Endothelial cell of umbilical vein (primary cell): ENCODE measurements at regions not wholly inside any gene's neighbourhood (a gene's known extent, or its start where the extent isn't known, plus 50 kb on each side); places are given as distances from the start of the nearest gene placed in this dataset.
A peak's percentile ranks its signal among the peaks of the same experiment; 100 is the strongest.

Experiments used
- BruUV-seq: library from RNA; stranded (reverse); fragments of 400-500 nt; replicated peaks from 2 replicates; lab custom pipeline; 2021; lab: Mats Ljungman, UMichigan
- CTCF ChIA-PET: fragments of 300-600, 350-600 bp; sonication (Branson Sonifier 250); formaldehyde crosslinking; loops from one replicate; lab custom pipeline; 2021; ENCODE audit warnings: antibody characterized with exemption, inconsistent platforms; lab: Charles Lee
- POLR2A ChIA-PET: fragments of 300-600, 350-600 bp; sonication (Branson Sonifier 250); formaldehyde crosslinking; loops from one replicate; lab custom pipeline; 2021; ENCODE audit warnings: antibody characterized with exemption, inconsistent platforms; lab: Charles Lee
- DNase-seq: peaks from one replicate; pipeline ENCODE4 v3.0.0-alpha.2; 2011; ENCODE audit warnings: low read depth, low spot score
- FAIRE-seq: peaks from 2 replicates; lab custom pipeline; 2011; peaks lifted over from hg19 to GRCh38; lab: Jason Lieb, UNC
- H2AFZ ChIP-seq: 2 replicates; pipeline ENCODE4 v1.6.0; 2012; ENCODE audit warnings: low read depth, low read length, control low read depth, inconsistent platforms
- H3K27ac ChIP-seq: 2 replicates; pipeline ENCODE4 v1.5.1; 2011; ENCODE audit warnings: low read depth, mild to moderate bottlenecking, control low read depth, low read length, moderate library complexity; ENCODE audit not compliant: insufficient read depth
- H3K27me3 ChIP-seq, 2 experiments: 2 replicates each; pipeline versions ENCODE4 v1.6.0 to v1.6.1; 2011; ENCODE audit warnings: low read length in 2 of 2, mixed read lengths in 1 of 2; ENCODE audit not compliant: control insufficient read depth in 2 of 2, insufficient read depth in 2 of 2
- H3K36me3 ChIP-seq, 2 experiments: 2 replicates in 1 of 2; 3 replicates in 1 of 2; pipeline ENCODE4 v1.5.1; 2011; ENCODE audit warnings: low read length in 2 of 2, mild to moderate bottlenecking in 1 of 2, moderate library complexity in 1 of 2; ENCODE audit not compliant: control insufficient read depth in 2 of 2, insufficient read depth in 2 of 2; ENCODE audit errors: extremely low read depth in 1 of 2
- H3K4me1 ChIP-seq: 3 replicates; pipeline ENCODE4 v1.5.1; 2011; ENCODE audit warnings: mild to moderate bottlenecking, low read length; ENCODE audit not compliant: control insufficient read depth, insufficient read depth; ENCODE audit errors: extremely low read depth
- H3K4me2 ChIP-seq: 2 replicates; pipeline ENCODE4 v1.6.1; 2011; ENCODE audit warnings: low read length, control low read depth, mixed read lengths; ENCODE audit not compliant: insufficient read depth
- H3K4me3 ChIP-seq, 3 experiments: fragments of 200-600 bp in 1 of 3; sonication (generic), shearing (Covaris generic) in 1 of 3; replicated peaks in 1 of 3; 2 replicates each; pipeline ENCODE4 v1.5.1; 2011 to 2016; ENCODE audit warnings: control low read depth in 3 of 3, low read length in 3 of 3, mild to moderate bottlenecking in 2 of 3, inconsistent platforms in 1 of 3, low read depth in 1 of 3, moderate library complexity in 1 of 3; ENCODE audit not compliant: insufficient read depth in 1 of 3
- H3K79me2 ChIP-seq: 2 replicates; pipeline ENCODE4 v1.6.0; 2012; ENCODE audit warnings: low read length, inconsistent platforms; ENCODE audit not compliant: control insufficient read depth, insufficient read depth
- H3K9ac ChIP-seq: replicated peaks from 2 replicates; pipeline ENCODE3; 2011; ENCODE audit warnings: low read length, control low read depth; ENCODE audit not compliant: insufficient read depth; ENCODE audit errors: extremely low read depth
- H3K9me1 ChIP-seq: replicated peaks from 3 replicates; pipeline ENCODE4 v1.6.0; 2011; ENCODE audit warnings: mild to moderate bottlenecking, low read length; ENCODE audit not compliant: control insufficient read depth, insufficient read depth; ENCODE audit errors: extremely low read depth
- H3K9me3 ChIP-seq: replicated peaks from 2 replicates; pipeline ENCODE4 v1.5.1; 2012; ENCODE audit warnings: low read length, inconsistent platforms; ENCODE audit not compliant: control insufficient read depth, insufficient read depth
- H4K20me1 ChIP-seq: replicated peaks from 2 replicates; pipeline ENCODE3; 2011; ENCODE audit warnings: mild to moderate bottlenecking, low read length; ENCODE audit not compliant: control insufficient read depth, insufficient read depth; ENCODE audit errors: extremely low read depth
- CTCF ChIP-seq, 2 donors: IDR thresholded peaks; 1 replicate in 1 of 2; 2 replicates in 1 of 2; pipeline ENCODE4 v1.5.1; 2011; ENCODE audit warnings: low read length in 2 of 2, mild to moderate bottlenecking in 2 of 2, moderate library complexity in 2 of 2, control low read depth in 1 of 2, inconsistent platforms in 1 of 2, low read depth in 1 of 2; ENCODE audit not compliant: insufficient read depth in 1 of 2; ENCODE audit errors: extremely low read depth in 1 of 2
- EZH2 ChIP-seq: IDR thresholded peaks from 2 replicates; pipeline ENCODE4 v1.6.1; 2012; ENCODE audit warnings: borderline replicate concordance, low read depth, mild to moderate bottlenecking, moderate library complexity, low read length, inconsistent platforms; ENCODE audit not compliant: severe bottlenecking
- FOS ChIP-seq: IDR thresholded peaks from 2 replicates; pipeline ENCODE4 v1.6.1; 2011; ENCODE audit warnings: mild to moderate bottlenecking, low read length, moderate library complexity, borderline replicate concordance; ENCODE audit not compliant: insufficient read depth
- GATA2 ChIP-seq: IDR thresholded peaks from 2 replicates; pipeline ENCODE4 v1.7.0; 2011; ENCODE audit warnings: low read depth, mild to moderate bottlenecking, moderate library complexity, mixed read lengths, low read length; ENCODE audit not compliant: insufficient read length, insufficient read depth
- JUN ChIP-seq: IDR thresholded peaks from 2 replicates; pipeline ENCODE4 v1.6.1; 2011; ENCODE audit warnings: borderline replicate concordance, low read depth; ENCODE audit not compliant: insufficient read length, insufficient read depth
- MAX ChIP-seq: IDR thresholded peaks from 2 replicates; pipeline ENCODE4 v1.6.1; 2011; ENCODE audit not compliant: insufficient read depth, insufficient read length
- MYC ChIP-seq: IDR thresholded peaks from one replicate; pipeline ENCODE4 v1.6.1; 2011; ENCODE audit warnings: mild to moderate bottlenecking, low read depth, low read length
- POLR2A ChIP-seq: IDR thresholded peaks from 2 replicates; pipeline ENCODE4 v1.6.1; 2012; ENCODE audit warnings: low read depth, mild to moderate bottlenecking, control low read depth, low read length
- POLR2AphosphoS5 ChIP-seq: IDR thresholded peaks from 2 replicates; pipeline ENCODE4 v1.6.1; 2012; ENCODE audit warnings: low read depth, mild to moderate bottlenecking, control low read depth, low read length, moderate library complexity; ENCODE audit not compliant: insufficient read depth
- dilution Hi-C: fragments of 300-500 bp; cut with MboI; formaldehyde crosslinking; loops from one replicate; pipeline ENCODE4 v1.15.0; 2019; ENCODE audit warnings: low sequenced_read_pairs; ENCODE audit not compliant: extremely low pct_ligation_motif_present
- intact Hi-C: fragments of 100-400 bp; cut with micrococcal nuclease; formaldehyde crosslinking; loops from one replicate; pipeline ENCODE4 v1.10.0; 2022

DNA sequence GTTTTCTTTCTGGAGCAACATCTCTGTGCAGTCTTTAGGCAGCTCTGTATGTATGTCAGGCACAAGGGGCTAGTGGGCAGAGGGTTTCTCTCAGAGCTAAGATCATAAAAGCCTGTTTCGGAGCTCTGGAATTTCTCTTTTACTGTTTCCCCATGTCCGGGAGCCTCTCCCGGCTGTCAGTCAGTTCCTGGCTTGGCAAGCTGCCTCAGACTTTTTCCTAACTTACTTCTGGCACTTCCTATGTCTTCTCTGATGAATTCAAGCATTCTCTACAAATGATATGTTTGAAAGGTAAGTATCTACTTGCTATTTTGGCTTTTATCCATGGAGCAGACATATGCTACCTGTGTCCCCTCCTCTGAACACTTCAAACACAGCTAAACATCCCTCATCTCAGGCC lies 129.3 kb upstream of the PGRMC2 start:
- H3K9me3 ChIP-seq, result no peaks in the 10 kb centered on the region
- no TSS peak for BruUV-seq
- POLR2A ChIA-PET, result no interaction called here
- H3K4me3 ChIP-seq, result no peak overlapping the region
- no peak overlapping the region for H3K9ac ChIP-seq
- CTCF ChIA-PET, result interaction anchor here (1.0 to 1.7 kb wide), 5 partner anchors 9 to 446 kb away, joined by 3 to 7 read pairs (median 4); no protein-coding TSS in a partner anchor
- H3K27ac ChIP-seq, result no peak overlapping the region
- peaks cover 6% of the 10 kb centered on the region for H3K4me1 ChIP-seq
- H3K36me3 ChIP-seq, result no peaks in the 10 kb centered on the region
- TF ChIP-seq GATA2 (no peak), MAX (no peak), JUN (no peak), EZH2 (no peak), POLR2AphosphoS5 (no peak), POLR2A (no peak), FOS (no peak), CTCF (IDR thresholded peaks at IDR 0.05; ENCODE audit: extremely low read depth in 1 of 2, insufficient read depth in 1 of 2, low read depth in 1 of 2, low read length in 2 of 2) (no peak), MYC (no peak)
- intact Hi-C loops (no loop called here), dilution Hi-C loops (no loop called here)
- H2AFZ ChIP-seq, result peak overlapping the region; percentile 95
- DNase-seq, result peak; percentile 39
- no peaks in the 10 kb centered on the region for H3K9me1 ChIP-seq
- H4K20me1 ChIP-seq, result no peaks in the 10 kb centered on the region
- no peaks in the 10 kb centered on the region for H3K79me2 ChIP-seq
- peak; percentile 73 for FAIRE-seq
- no peaks in the 10 kb centered on the region for H3K27me3 ChIP-seq
- peak overlapping the region; percentile 19 for H3K4me2 ChIP-seq
